ENCODE measurements at regions not wholly inside any gene's neighbourhood (a gene's known extent, or its start where the extent isn't known, plus 50 kb on each side); places are given as distances from the start of the nearest gene placed in this dataset.

DNA sequence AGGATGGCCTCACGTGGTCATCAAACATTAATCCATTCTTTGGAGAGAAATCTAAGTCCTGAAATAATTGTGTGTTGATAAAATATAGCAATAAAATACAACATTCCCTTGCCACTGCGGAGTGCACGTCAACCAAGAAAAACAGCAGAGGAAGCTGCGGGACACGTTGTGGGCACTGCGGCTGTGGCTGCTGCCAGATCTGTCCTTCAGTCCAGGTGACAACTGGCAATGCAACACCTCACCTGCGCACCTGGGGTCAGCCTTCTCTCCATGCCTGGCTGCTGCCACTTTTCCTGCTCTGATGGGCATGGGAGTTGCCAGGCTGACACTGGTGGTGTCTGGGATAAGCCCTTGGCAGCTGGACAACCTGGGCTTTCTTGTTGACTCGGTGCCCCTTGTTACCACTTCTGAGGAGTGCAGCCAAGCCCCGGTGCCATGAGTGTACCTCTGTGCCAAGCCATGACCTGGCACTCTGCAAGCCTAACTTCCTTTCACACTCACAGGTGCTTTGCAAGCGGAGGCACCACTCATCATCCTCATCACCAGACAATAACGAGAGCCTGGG, 251.6 kb upstream of the TSHZ3 start:
- no peak for TF ChIP-seq TARDBP (CRISPR knock-in tag; IDR thresholded peaks at IDR 0.05)
- no peak for TF ChIP-seq MAFK (conservative IDR thresholded peaks at IDR 0.05 in 1 of 2, IDR thresholded peaks at IDR 0.05 in 1 of 2; ENCODE audit: low read length in 2 of 2)
- TF ChIP-seq KMT2B (CRISPR knock-in tag; IDR thresholded peaks at IDR 0.05): no peak
- no peak for TF ChIP-seq HDAC6 (IDR thresholded peaks at IDR 0.05; ENCODE audit: low read depth, low read length)
- TF ChIP-seq NFYB (CRISPR knock-in tag; IDR thresholded peaks at IDR 0.05): no peak
- TF ChIP-seq ZSCAN30 (CRISPR knock-in tag; IDR thresholded peaks at IDR 0.05): no peak

All from HepG2 (cell line).